ENCODE measurements at regions not wholly inside any gene's neighbourhood (a gene's known extent, or its start where the extent isn't known, plus 50 kb on each side); places are given as distances from the start of the nearest gene placed in this dataset.
A peak's percentile ranks its signal among the peaks of the same experiment; 100 is the strongest.

DNA sequence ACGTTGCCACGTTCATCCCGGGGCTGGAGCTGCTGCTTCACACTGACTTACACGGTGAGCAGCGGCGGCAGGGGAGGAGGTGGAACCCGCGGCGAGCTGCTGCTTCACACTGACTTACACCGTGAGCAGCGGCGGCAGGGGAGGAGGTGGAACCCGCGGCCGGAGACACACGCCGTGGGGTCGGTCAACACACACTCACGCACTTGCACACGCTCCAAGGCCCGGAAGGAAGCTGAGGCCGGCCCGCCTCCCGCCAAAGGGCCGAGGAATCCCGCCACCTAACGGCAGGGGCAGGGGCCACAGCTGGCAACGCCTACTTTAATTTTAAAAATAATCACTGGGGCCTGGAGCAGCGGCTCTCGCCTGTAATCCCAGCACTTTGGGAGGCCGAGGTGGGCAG lies 94.4 kb upstream of the FOXC1 start:
- DNase-seq (ENCODE audit: low read depth), result no peak

DNA sequence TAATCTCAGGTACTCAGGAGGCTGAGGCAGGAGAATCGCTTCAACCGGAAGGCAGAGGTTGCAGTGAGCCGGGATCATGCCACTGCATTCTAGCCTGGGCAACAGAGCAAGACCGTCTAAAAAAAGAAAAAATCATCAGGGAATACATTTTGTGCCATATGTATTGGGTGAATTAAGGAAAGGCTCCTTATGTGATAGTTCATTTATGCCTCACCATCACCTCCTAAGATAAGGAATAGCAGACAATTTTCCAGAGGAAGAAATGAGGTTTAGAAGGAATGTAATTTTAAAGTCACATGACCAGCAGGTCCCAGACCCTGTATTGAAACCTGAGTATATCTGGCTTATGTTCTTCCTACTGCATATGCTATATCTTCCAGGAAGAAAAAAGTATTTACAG lies 93.9 kb upstream of the FOXC1 start:
- DNase-seq (ENCODE audit: low read depth), result no peak

DNA sequence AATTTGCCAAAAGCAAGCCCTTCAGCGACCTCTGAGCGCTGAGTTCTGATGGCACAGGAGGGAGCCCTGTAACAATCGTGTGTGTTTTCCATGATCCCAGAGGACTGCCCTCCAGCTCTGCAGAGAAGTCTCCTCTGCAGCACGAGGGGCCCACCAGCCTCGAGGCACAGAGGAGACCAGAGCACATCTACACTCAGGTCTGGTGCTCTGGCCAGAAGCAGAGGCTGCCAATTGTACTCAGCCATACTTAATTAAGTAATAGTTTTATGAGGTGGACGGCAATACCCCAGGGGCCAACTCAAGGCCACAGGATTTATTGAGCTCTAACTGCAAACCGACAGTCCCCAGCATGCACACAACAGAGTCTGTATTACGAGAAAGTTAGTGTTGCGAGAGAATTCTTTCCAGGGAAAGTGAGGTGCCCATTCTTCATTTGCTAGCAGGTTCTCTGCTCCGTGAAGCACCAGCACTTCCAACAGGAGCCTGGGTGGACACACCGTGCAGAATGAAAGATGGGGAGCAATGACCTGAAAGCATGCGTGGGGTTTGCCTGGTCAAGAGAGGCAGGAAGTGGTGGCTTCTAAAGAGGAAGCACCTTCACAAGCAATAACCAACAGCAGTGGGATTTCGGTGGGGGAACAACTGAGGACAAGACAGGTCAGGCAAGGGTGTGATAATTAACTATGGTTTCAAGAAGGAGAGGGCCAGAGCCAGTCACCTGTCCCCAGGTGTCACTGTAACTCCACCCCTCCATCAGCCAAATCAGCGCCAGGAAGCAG lies 92.8 kb upstream of the FOXC1 start:
- no peak for DNase-seq (ENCODE audit: low read depth)

DNA sequence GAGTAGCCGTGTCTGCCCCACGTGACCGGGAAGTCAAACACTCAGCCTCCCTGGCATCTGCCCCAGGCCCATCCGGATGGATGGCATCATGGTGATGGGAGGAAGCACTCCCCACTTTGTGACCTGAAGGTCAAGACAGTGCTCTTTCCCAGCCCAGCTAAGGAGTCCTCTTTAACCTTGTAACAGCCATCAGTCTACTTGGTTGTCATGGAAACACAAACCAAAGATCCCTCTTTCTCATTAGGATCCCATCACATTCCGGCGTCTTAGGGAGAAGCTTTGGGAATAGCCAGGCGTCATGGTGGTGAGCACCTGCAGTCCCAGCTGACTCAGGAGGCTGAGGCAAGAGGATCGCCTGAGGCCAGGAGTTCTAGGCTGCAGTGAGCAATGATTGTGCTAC lies 90.9 kb upstream of the FOXC1 start:
- no peak for DNase-seq (ENCODE audit: low read depth)

DNA sequence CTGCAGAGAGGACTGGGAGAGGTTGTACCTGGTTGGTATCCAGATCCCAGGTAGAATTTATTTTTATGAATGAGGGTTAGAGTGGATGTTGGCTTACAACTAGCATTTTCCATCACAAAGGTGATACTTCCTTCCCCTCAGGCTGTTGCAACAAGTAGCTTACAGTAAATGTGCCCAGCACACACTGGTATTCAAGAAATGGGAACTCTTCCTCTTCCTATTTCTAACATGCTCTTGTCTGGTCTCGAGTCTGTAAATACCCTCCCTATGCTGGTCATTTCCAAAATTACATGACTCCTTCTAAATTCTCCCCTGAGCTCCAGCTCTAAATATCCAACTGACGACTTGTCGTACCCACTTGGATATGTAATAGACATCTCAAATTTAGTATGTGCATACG lies 90.1 kb upstream of the FOXC1 start:
- DNase-seq (ENCODE audit: low read depth), result no peak

DNA sequence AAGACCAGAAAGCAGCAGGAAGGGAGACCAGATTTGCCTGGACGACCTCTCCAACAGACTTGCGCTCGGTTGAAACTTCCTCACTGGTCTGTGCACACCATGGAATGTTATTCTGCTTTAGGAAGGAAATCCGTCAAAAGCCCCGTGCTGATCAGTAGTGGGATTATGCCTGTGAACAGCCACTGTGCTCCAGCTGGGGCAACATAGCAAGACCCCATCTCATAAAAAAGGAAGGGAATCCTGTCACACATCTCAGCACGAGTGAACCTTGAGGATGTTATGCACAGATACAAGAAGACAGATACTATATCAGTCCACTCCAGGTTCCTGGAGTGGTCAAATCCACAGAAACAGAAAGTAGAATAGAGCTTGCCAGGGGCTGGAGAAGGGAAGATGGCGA lies 86.9 kb upstream of the FOXC1 start:
- no peak for DNase-seq (ENCODE audit: low read depth)

DNA sequence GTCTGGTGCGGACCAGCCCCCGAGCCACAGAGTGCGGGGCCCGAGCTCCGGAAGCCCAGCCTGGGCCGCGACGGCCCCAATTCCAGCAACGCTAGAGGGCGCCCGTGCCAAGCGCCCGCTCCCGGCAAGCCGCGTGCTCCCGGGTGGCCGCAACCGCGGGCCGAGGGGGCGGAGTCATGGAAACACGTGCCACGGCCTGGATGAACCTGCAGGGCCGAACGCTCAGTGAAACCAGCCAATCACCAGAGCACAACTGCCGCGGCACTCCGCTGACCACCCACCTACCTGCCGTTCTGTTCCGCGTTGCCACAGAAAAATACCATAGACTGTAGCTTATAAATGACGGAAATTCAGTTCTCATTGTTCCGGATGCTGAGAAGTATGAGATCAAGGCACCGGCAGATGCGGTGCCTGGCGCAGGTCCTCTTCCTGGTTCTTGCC lies 85.7 kb upstream of the FOXC1 start:
- peak; percentile 58 for DNase-seq (ENCODE audit: low read depth)

DNA sequence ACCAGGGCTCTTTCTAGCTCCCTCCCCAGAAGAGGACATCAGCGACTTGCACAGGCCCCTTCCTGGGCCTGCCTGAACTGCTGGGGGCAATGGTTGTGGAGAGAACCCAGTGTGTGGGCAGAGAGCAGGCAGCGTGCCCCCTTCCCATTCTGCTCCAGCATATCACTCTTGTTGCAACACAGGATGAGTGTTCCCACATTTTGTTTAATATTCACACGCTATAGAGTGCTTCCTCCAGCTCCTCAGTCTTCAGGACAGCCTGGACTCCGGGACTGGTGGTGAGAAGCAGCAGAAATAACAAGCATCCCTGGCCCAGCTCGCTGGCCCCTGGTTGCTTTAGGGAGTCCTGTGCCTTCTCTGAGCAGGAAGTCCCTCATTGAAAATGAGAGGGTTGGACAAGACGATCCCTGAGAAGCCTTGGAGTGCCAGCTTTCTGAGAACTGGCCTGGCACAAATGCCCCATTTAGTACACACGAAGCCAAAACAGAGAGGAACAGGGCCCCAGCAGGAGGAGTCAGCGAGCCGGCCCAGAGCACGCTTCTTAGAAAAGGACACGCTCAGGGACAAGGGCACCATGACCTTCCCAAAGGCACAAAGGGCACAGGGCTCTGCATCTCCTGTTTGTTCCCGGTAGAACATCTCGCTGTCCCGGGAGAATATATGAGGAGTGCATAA lies 84.2 kb upstream of the FOXC1 start:
- no peak for DNase-seq (ENCODE audit: low read depth)

DNA sequence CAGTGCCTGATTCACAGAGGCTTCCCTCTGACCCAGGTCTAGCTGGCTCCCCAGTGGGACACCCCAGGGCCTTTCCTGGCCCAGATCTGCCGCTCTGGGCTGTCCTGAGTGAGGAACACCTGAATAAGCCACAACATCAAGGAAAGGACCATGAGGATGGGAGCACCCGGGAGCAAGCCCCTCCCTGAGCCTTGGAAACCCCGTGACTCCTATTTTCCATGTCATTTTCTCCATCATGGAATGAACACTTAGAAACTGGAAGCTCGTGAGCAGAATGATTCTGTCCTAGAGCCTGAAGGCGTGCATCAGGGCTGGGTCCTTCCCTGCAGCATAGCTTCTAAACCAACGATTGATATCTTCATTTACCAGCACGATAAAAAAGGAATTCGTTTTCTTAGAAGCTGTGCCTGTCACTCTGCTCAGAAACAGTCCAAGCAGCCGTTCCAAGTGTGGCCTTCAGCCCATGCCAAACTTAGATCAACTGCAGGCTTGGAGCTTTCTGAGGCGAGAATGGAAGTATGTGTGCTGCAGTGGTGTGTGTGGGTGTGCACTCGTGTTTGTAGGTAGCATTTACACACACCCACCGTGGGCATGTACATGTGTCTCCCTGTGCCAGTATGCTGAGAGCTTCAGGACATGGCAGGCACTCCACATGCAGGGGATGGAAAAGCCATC lies 83.2 kb upstream of the FOXC1 start:
- DNase-seq (ENCODE audit: low read depth), result no peak

DNA sequence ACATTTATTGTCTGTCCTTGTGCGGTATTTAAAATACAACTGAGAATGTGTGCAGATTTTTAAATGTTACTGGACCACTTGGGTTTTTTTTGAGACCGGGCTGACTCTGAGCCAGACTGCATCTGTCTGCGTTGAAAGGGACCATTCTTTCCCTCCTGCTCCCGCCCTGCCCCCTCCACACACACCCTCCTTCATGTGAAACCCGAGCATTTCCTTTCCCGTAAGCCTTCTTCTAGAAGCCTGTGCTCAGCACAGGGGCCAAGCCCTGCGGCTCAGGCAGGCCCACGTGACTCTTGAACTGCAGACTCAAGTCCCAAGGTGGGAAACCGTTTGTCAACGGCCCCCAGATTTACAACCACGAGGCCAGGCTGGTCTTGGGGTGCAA lies 82.7 kb upstream of the FOXC1 start:
- peak; percentile 4 for DNase-seq (ENCODE audit: low read depth)

DNA sequence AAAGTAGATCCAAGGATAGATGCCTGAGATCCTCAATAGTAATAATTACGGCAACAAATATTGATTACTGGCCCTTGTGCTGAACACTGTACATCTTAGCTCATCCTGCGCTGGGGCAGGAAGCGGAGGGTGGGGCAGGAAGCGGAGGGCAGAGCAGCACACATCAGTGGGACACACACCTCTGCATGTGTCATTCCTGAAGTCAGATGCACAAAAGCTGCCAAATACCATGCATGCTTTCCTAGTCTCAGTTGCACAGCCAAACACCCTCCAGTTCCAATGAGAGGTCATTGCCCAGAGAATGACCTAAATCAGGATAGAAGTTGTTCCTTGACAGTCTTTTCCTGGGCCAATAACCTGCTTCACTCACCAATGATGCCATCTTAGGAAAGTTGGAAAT lies 74.4 kb upstream of the FOXC1 start:
- DNase-seq (ENCODE audit: low read depth), result peak; percentile 32

DNA sequence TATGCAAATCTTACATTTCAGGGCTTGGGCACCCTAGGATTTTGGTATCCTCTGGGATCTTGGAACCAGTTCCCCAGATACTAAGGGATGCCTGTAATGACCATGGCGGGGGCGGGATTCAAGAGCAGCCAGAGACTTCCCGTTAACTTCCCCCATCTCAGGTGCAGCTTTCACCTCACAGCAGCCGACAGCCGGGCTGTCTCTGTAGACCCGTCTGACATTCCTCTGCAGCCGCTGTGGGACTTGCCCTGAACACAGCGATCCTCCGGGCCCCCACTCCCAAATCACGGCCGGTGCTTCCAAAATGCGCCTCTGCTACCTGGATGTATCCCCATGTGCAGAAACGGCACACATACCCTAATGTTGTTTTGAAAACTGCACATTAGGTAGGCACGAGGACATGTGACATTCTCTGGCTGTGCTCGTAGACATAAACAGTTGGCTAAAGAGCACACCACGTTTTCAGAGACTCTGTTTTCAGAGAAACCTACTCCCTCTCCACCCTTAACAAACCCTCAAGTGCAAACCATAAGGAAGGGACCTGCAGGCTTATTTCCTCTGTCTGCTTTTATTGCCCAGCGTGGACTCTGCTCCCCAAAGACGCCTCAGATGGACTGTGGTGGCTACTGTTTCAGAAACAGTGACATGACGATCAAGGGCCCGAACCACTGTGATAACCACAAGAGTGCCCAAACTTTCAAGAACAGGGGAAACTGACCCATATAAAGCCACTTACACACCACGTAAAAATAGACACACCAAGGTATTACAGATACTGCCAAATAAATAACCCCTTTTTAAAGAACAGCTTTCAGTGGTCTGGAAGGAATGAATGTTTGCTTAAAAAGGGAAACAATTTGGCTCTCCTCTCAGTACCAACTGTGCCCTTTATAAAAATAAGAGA lies 72.9 kb upstream of the FOXC1 start:
- no peak for DNase-seq (ENCODE audit: low read depth)

DNA sequence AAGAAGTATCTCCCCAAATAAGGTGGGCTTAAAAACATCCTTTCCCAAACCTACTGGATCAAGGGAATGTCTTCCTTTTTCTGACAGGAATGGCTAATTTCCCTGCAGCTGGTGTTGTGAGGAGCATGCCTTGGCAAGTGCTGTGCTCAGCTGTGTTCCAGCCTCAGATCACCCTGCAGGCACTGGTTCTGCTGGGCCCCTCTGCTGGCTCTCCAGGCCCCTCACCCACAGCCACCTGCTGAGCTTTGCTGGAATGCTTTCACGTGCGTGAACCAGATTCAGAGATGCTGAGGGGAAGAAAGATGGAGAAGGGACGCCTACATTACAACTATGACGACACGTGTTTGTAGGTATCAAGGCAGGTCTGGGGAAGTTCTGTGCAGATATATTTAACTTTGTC lies 71.3 kb upstream of the FOXC1 start:
- DNase-seq (ENCODE audit: low read depth), result no peak

DNA sequence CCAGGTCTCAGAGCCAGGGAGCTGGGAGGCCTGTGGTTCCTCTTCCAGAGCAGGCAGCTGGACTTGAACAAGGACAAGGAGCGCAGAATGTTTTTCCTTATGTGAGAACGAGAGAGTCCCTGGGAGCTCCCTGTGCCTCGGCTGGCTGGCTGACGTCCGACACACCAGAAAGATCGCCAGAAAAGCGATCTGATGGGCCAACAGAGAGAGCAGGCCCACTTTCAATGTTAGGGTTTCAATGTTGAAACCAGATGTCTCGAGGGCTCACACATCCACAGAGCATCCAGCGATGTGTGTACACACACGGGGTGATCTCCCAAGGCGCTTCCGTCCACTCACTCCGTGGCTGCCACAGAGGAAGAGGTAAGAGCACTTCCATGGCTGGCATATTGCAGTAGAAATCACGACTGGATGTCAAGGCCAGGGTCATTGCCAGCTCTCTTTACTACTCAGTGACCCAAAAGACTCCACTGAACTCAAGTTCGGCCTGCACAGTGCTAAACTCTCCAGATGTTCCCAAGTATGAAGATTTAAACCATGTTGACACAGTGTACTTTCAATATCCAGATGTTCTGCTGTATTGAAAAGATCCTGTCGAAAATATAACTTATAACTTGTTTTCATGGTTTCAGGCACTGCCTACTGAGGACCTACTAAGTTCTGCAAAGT lies 70.8 kb upstream of the FOXC1 start:
- DNase-seq (ENCODE audit: low read depth), result no peak

DNA sequence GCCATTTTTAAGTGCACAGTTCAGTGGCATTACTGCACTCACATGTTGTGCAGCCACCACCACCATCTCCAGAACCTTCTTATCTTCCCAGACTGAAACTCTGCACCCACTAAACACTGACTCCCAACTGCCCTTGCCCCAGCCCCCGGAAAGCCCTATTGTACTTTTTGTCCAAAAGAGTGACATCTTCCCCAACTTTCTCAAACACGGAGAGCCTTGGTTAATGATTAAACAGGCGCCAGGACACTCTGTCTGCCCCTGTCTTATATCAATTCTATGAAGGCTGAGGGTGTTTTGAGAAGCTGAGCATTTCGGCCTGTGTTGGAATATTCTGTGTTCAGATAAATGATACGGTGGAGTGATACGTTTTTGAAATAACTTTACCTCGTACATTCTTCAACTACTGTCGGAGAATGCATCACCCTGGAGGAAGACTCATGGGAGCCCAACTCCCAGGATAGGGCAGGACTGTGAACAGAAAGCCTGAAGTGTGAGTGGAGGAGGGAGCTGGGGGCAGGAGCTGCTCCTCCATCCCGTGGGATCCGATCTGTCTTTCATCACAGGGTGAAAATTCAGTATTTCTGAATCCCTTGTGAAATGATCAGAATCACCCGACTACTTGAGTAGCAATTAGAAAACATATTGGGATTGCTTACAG lies 68.7 kb upstream of the FOXC1 start:
- DNase-seq (ENCODE audit: low read depth), result no peak

DNA sequence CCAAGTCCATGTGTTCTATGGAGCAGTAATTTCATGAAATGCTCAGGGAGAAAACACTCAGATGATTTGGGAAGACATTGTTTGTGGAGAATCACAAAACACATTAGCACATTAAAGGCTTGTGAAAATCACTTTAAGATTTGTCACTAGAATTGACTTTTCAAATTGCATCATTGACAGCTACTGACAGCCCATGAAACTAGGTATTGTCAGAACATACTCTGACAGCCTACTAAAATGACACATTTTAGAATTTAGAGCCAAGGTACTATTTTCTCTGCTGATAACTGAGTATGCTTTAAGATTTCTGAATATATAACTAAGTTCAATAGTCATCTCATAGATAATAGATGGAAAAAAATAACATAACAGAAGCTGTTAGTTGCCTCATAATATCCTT lies 67.4 kb upstream of the FOXC1 start:
- DNase-seq (ENCODE audit: low read depth), result no peak

DNA sequence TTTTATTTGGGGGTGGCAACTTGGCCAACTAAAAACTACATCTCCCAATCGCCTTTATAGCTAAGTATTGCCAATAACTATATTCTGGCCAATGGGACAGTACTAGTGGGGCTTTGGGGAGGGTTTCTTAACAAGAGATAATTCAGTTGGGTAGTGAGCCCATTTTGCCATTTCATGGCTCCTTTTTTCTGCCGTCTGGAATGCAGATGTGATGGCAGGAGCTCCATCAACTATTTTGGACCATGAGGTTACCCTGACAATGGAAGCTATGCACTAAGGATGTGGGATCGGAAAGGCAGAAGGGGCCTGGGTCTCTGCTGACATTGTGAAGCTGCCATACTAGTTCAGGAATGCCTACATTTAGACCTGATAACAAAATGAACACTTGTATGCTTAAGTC lies 67.0 kb upstream of the FOXC1 start:
- no peak for DNase-seq (ENCODE audit: low read depth)

DNA sequence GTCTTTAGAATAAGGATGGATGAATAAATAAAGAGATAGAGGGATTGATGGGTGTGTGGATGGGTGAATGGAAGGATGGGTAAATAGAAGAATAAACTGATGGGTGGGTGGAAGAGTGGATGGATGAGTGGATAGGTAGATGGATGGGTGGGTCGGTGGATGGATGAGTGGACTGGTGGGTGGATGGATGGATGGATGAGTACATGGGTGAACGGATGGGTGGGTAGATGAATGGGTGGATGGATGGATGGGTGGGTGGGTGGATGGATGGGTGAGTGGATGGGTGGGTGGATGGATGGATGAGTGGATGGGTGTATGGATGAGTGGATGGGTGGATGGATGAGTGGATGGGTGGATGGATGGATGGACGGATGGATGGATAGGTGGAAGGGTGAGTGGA lies 65.7 kb upstream of the FOXC1 start:
- no peak for DNase-seq (ENCODE audit: low read depth)

DNA sequence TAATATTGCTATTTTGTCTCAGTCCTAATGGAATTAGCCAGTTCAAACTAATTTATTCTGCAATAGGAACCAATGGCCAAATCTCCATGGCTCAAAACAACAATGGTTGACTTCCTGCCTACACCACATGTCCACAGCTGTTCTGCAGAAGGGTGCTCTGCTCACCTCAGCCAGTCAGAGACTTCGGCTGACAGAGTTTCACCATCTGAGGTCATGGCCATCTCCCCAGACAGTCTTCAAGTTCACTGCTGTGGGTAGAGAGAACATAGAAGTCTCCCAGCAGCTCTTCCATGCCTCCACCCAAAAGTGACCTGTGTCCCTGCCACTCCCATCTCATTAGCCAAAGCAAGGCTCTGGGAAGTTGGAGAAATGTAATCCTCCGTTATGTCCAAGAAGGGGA lies 65.1 kb upstream of the FOXC1 start:
- no peak for DNase-seq (ENCODE audit: low read depth)

DNA sequence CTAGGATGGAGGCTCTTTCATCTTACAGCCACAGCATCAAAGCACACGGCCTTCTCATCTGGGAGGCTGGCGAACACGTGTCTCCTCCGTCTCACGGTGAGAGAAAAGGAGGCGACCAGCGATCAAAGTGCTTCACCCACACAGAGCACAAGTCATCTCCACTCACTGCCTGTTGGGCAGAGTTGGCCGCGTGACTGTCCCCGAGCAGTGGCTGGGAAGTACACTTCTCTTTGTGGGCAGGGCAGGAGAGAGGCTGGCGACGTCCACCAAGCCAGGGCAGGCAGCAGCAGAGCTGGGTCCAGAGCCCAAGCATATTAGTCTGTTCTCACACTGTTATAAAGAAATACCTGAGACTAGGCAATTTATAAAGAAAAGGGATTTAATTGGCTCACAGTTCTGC lies 64.1 kb upstream of the FOXC1 start:
- DNase-seq (ENCODE audit: low read depth), result no peak

DNA sequence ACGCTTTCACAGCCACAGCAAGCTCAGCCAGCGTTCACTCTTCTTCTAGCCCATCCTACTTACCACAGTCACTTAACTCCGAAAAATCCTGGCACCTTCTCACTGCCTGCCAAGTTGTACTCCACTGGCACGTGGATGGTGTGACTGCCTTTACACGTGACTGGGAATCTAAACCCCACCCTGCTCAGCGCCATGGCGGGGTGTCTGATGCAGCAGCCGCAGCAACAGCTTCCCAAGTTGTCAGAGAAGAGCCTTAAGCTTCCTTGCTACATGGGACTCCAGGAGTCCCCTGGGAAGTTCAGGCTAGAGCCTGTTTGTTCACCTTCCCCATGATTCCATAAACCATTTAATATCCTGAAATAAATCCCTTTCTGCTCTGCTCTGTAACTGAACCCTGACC lies 61.9 kb upstream of the FOXC1 start:
- DNase-seq (ENCODE audit: low read depth), result no peak

All from T-helper 22 cell (primary cell).